Heart right ventricle (tissue), 16 donors: ENCODE measurements at regions not wholly inside any gene's neighbourhood (a gene's known extent, or its start where the extent isn't known, plus 50 kb on each side); places are given as distances from the start of the nearest gene placed in this dataset.

Source experiments
- ATAC-seq, 8 donors: fragments of 200-7000 bp; cut with Tn5 transposase; one replicate each; pipeline ENCODE4 v1.9.1; 2020; ENCODE audit warnings: mild to moderate bottlenecking in 8 of 8, moderate library complexity in 8 of 8, moderate number of reproducible peaks in 1 of 8
- DNase-seq, 2 donors: peaks; one replicate each; pipeline ENCODE4 v3.0.0-alpha.2; 2020
- H3K27ac ChIP-seq, 10 donors: fragments of 200-600 bp; sonication (generic) in 2 of 10; one replicate each; pipeline versions ENCODE4 v1.5.0 to v1.8.0; 2020 to 2022; ENCODE audit warnings: mild to moderate bottlenecking in 3 of 10
- H3K27me3 ChIP-seq, 7 donors: fragments of 200-600 bp; one replicate each; pipeline ENCODE4 v1.8.0; 2021 to 2022; ENCODE audit warnings: mild to moderate bottlenecking in 2 of 7
- H3K36me3 ChIP-seq, 9 donors: fragments of 200-600 bp; sonication (generic) in 1 of 9; one replicate each; pipeline versions ENCODE4 v1.5.0 to v1.8.0; 2020 to 2022; ENCODE audit warnings: mild to moderate bottlenecking in 2 of 9
- H3K4me1 ChIP-seq, 9 donors: fragments of 200-600 bp; sonication (generic) in 1 of 9; one replicate each; pipeline versions ENCODE4 v1.5.0 to v1.8.0; 2020 to 2022; ENCODE audit warnings: mild to moderate bottlenecking in 4 of 9
- H3K4me3 ChIP-seq, 10 donors: fragments of 200-600 bp; sonication (generic) in 2 of 10; one replicate each; pipeline versions ENCODE4 v1.5.0 to v1.8.0; 2020 to 2022; ENCODE audit warnings: mild to moderate bottlenecking in 7 of 10, moderate library complexity in 2 of 10
- H3K9me3 ChIP-seq, 11 donors: fragments of 200-600 bp in 10 of 11; sonication (generic) in 2 of 11; one replicate each; pipeline versions ENCODE4 v1.5.0 to v1.8.0; 2013 to 2022; ENCODE audit warnings: mild to moderate bottlenecking in 2 of 11, control low read depth in 1 of 11, moderate library complexity in 1 of 11
- CTCF ChIP-seq, 9 donors: fragments of 200-600 bp; sonication (generic) in 2 of 9; IDR thresholded peaks; one replicate each; pipeline versions ENCODE4 v1.5.0 to v1.8.0; 2021 to 2022; ENCODE audit warnings: antibody characterized with exemption in 9 of 9, mild to moderate bottlenecking in 5 of 9, moderate library complexity in 1 of 9
- WGBS, 2 donors: extraction: QIAGEN DNeasy Blood & Tissue Kit; methylation state at CpG; one replicate each; pipeline ENCODE4 v1.1.7; 2013; ENCODE audit warnings: inconsistent platforms in 1 of 2; 5-methylcytosine and 5-hydroxymethylcytosine counted together
- intact Hi-C, 10 donors: fragments of 100-400 bp; cut with DNase I; formaldehyde crosslinking; loops; one replicate each; pipeline versions ENCODE4 v1.11.1 to v1.14.2; 2022
- donor health status: Arrhythmogenic right ventricular cardiomyopathy.
- donor health status: ischemic (EF 13 %, LVEDD 7.1; RV severe dilation, severe dysfunction).
- donor health status: healthy with polysubstance abuse.
- donor health status: DM: no; HTN: yes; CAD: no.
- donor health status: DM: no; HTN: no; CAD: no.
- donor health status: ischemic (EF 25% LVEDD 6.9; RV normal size, moderate dysfunction).
- donor health status: ischemic (EF 25% LVEDD 5.7; RV mildly dilated, moderate dysfunction).
- donor health status: healthy.
- donor health status: DM: yes; HTN: yes; CAD: no.
- donor health status: Ischemic cardiomyopathy.
- donor health status: ischemic (EF 35%, LVEDD 5.7; RV mildly dilated, moderate dysfunction).
- donor health status: nonischemic (EF 11% LVEDD 7.7; RV severe dilation, severe dysfunction).
- donor health status: DM: yes; HTN: yes; CAD: no.
- donor health status: PGD.
- donor health status: ischemic (EF 29% LVEDD 5.4; RV normal size, mild dysfunction).
- donor health status: nonischemic (EF 23%, LVEDD 6.1; RV moderate dilation, normal function).

- no peak overlapping the region for H3K4me3 ChIP-seq
- H3K27me3 ChIP-seq, result no peaks in the 10 kb centered on the region
- intact Hi-C loops, result loop anchor here in 1 of 10 donors (10.0 kb wide), 1 partner anchor 54 kb away; no protein-coding TSS in a partner anchor
- no peaks in the 10 kb centered on the region for H3K4me1 ChIP-seq
- no peaks in the 10 kb centered on the region for H3K36me3 ChIP-seq
- WGBS, 2 donors, result 75 to 76% methylated on average over 4 of the region's 4 CpGs
- peaks cover 0 to 15% (median 0%) of the 10 kb centered on the region in 11 donors for H3K9me3 ChIP-seq
- no peak for TF ChIP-seq CTCF (IDR thresholded peaks at IDR 0.05)
- no peak for DNase-seq
- no peak for ATAC-seq
- no peak overlapping the region for H3K27ac ChIP-seq
Measured at GRCh38 chr4:74598611-74599325, 153.8 kb downstream of the AREG start.

- no peaks in the 10 kb centered on the region for H3K9me3 ChIP-seq
- H3K27me3 ChIP-seq, result no peaks in the 10 kb centered on the region
- no peak for ATAC-seq
- intact Hi-C loops, result no loop called here
- no peak for TF ChIP-seq CTCF (IDR thresholded peaks at IDR 0.05)
- 86 to 93% methylated on average over 3 of the region's 3 CpGs for WGBS, 2 donors
- H3K4me1 ChIP-seq, result no peaks in the 10 kb centered on the region
- no peak overlapping the region for H3K4me3 ChIP-seq
- H3K27ac ChIP-seq, result no peak overlapping the region
- DNase-seq, result no peak
- H3K36me3 ChIP-seq, result no peaks in the 10 kb centered on the region
Measured at GRCh38 chr4:74603186-74603585, 158.2 kb downstream of the AREG start.

- Histone ChIP-seq H3K9me3 (no peaks in the 10 kb centered on the region), H3K4me1 (peaks cover 0 to 7% (median 0%) of the 10 kb centered on the region in 9 donors), H3K4me3 (no peak overlapping the region), H3K27me3 (no peaks in the 10 kb centered on the region), H3K36me3 (no peaks in the 10 kb centered on the region), H3K27ac (no peak overlapping the region)
- intact Hi-C loops, result no loop called here
- ATAC-seq (no peak), DNase-seq (no peak)
- 69 to 78% methylated on average over 2 of the region's 2 CpGs for WGBS, 2 donors
- no peak for TF ChIP-seq CTCF (IDR thresholded peaks at IDR 0.05)
Measured at GRCh38 chr4:74608151-74608949, 163.4 kb downstream of the AREG start.

- ATAC-seq, result peak in 5 of 8 donors; percentile 45 to 95 (median 85)
- no peak for DNase-seq
- Histone ChIP-seq H3K36me3 (no peaks in the 10 kb centered on the region), H3K4me3 (no peak overlapping the region), H3K27me3 (no peaks in the 10 kb centered on the region), H3K4me1 (peaks cover 0 to 7% (median 0%) of the 10 kb centered on the region in 9 donors), H3K9me3 (peaks cover 0 to under 1% (median 0%) of the 10 kb centered on the region in 11 donors), H3K27ac (no peak overlapping the region)
- intact Hi-C loops, result no loop called here
- 36 to 64% methylated on average over 2 of the region's 2 CpGs for WGBS, 2 donors
- TF ChIP-seq CTCF (IDR thresholded peaks at IDR 0.05), result no peak
Measured at GRCh38 chr4:74610491-74610890, 165.6 kb downstream of the AREG start.
